DMS53 treated with DMSO at 0.1 percent for 48 hours (cell line): ENCODE measurements at regions not wholly inside any gene's neighbourhood (a gene's known extent, or its start where the extent isn't known, plus 50 kb on each side); places are given as distances from the start of the nearest gene placed in this dataset.

ENCODE experiments used
- DNase-seq: peaks from one replicate; lab custom pipeline; 2025; ENCODE audit not compliant: unreplicated experiment; lab: John Stamatoyannopoulos, UW

DNA sequence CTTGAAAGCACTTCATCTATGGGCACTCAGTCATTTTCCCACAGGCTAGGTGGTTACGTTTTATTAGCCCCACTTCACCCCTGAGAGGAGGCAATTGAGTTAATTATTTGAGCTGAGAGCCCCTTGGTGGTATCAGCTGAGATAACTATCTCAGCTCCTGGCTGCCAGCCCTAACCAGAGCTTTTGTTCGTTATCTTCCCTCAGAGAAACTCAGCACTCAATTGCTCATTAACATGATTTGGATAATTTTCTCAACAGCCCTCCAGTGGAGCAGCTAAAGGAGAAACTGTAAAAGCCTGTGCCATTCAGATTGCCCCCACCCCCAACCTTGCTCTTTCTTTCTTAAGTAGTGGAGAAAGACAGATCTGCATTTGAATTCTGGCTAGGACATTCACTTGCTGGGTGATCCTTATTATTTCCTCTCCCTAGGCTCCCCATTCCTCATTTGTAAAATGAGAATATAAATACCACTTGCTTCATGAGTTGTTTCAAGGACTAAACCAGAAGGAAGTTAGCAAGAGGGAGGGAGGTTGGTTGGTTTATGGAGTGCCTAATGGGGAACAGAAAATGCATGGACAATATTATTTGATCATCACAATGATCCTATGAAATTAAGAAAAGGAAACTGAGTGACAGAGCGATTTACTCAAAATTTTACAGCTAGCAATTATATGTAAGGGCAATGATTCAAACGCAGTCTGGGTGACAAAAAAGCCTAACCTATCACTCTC lies 218.7 kb upstream of the FGGY start:
- no peak for DNase-seq

DNA sequence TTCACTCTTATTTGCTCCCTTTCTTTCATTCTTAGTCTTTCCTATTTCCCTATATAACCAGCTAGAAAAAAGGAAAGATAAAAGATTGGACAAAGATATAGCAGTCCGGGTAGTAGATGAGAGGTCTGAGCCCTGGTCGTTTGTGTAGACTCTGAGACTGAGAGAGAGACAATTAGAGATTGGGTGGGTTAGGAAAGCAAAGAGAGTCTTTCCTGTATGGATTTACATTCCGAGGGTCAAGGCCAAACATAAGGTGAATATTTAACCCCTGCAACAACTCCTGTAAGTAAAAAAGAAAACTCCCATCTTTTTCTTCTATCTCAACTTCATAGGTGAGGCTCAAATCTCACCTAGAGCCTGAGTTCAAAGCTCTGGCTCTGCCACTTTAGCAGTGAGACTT lies 218.0 kb upstream of the FGGY start:
- no peak for DNase-seq

DNA sequence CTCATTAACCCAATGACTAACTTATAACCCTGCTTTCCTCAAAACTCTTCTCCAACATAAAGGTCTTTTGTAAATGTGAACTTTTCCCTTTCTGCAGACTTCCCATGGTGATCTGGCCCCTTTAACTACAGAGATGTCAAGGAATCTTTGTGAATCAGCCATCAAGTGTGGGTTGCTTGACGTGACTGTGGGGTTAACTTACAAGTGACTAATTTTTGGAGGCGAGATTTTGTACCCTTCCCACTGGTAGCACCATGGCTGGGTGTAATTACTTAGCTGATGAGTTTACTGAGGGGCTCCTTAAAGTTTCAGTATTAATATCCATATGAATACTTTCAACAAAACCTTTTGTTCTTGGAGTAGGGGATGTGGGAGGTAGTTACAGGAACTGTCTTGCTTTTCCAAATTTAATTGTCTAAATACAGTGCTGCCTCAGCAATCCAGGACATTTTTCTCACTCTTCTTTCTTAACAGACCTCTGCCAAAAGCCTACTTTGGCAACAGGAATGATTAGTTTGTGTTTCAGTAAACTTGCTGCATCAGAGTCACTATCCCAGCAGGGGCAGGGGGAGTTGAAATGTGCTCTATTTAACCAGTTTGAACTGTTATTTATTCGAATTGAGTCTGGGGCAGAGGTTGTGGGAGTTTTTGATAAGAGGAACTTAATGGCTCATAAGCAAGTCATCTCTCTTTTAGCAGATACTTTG lies 217.3 kb upstream of the FGGY start:
- no peak for DNase-seq

DNA sequence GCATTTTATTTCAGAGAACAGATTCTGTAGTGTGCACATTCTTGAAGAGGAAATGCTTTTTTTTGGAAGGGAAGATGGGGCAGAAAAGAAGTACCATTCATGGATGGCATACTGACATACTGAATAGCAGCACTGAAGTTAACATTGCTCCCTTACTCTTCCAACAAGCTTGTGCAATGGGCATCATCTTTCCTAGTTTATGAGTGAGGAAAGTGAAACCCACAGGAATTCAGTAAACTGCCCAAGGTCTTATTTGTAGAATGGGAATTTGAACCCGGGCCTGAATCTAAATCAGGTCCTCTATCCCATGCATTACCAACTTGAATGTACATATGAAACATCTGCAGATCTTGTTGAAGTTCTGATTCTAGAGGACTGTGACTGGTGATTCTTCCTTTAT lies 215.7 kb upstream of the FGGY start:
- DNase-seq, result no peak

DNA sequence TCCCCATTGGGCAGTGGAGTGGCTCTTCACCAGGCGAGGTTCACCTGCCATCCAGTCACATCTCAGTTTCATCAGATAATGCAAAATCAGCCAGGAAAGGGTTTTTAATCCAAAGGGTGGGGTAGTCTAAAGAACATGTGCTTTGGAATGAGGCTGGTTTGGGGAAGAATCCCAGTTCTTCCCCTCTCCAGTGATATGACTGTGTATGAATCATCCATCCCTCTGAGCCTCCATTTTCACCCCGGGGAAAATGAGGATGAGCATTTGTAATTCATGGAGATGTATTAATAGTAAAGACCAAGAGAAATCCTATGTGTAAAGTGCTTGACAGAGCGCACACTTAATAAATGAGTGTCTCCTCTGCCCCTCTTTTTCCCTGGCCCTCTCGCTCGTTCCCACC lies 215.1 kb upstream of the FGGY start:
- no peak for DNase-seq

DNA sequence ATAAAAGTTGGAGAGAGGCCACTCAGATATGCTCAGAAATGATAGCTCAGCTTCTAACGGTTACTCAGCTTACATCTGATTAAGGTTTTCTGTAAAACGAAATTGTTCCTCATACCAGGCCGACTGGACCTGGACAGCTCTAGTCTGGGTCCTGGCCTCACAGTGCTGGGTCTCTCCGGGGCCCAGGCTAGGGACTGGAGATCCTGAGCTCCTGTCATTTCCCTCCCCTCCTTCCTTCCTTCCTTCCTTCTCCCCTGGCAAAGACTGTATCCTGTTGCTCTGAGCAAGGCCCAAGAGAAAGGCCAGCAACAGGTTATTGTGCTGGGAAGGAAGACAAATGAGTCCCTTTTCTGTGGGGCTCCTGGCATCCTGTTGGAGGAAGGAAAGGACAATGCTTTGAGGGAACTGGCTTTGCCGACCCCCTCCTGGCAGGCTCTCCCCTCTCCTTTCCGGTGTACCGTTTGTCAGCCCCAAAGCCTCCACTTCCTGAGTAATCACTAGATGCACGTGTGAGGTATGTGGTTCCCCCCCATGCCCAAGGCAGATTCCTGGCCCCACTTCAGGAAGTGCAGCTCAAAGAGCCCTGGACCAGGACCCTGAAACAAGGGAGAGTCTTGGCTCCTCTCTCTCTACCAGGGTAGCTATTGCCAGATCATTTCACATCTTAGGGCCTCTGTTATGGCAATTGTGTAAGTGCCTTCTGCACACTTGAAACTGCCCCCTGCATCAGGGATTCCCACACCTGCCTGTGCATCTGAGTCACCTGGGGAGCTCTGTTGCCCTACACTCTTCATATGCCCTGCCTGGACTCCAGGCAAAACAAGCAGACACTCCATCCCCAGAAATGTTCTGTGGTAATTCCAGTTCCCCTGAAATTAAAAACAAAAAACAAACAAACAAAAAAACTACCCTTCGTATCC lies 212.7 kb upstream of the FGGY start:
- no peak for DNase-seq

DNA sequence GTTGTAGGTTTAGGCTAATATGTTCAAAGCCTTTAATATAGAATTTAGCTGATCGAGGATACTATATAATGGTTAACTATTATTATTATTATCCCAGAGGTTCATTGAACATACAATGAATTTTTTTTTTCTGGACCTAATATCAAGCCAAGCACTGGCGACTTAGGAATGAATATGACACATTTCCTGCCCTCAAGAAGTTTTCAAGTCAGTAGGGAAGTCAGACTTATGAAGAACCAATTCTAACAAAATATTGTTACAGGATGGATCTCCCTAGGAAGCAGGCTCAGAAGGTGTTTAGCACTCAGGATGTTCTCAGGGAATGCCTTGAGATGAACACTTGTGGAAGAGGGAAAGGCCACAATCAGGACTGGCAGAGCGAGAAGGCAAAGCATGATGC lies 211.8 kb upstream of the FGGY start:
- DNase-seq, result no peak

DNA sequence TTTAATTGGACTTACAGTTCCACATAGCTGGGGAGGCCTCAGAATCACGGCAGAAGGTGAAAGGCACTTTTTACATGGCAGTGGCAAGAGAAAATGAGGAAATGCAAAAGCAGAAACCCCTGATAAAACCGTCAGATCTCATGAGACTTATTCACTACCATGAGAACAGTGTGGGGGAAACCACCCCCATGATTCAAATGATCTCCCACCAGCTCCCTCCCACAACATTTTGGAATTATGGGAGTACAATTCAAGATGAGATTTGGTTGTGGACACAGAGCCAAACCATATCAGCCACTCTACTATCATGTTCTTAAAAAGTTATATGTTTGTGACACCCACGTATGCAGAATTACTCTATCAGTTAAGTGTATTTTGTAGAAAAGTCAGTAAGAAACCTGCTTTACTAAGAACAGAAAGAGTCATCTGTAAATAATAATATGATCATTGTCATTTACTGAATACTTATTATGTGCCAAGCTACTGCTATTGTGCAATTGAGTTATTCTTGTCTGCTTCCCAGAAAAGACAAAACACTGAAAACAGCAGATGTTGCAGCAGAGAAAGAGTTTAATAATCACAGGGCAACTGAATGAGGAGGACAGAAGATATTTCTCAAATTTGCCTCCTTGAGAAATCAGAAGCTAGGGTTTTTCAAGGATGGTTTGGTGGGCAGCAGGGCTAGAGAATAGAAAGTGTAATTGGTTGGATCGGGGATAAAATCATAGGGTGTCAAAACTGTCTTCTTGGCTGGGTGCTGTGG lies 207.7 kb upstream of the FGGY start:
- DNase-seq, result no peak

DNA sequence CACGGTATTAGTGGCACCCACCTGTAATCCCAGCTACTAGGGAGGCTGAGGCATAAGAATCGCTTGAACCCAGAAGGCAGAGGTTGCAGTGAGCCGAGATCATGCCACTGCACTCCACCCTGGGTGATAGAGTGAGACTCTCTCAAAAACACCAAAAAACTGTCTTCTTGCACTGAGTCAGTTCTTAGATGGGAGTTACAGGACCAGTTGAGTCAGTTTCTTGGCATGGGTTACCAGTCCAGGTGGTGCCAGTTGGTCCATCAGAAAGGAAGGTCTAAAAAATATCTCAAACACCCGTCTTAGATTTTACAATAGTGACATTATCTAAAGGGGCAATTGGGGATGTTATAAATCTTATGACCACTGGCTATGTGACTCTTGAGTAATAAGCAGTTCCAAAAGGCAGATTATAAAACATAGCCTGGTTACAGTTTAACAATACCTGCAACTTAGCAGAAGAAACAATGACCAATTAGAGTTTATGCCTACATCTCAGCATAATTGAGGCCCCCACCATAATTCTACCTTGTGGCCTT lies 206.9 kb upstream of the FGGY start:
- DNase-seq, result no peak

DNA sequence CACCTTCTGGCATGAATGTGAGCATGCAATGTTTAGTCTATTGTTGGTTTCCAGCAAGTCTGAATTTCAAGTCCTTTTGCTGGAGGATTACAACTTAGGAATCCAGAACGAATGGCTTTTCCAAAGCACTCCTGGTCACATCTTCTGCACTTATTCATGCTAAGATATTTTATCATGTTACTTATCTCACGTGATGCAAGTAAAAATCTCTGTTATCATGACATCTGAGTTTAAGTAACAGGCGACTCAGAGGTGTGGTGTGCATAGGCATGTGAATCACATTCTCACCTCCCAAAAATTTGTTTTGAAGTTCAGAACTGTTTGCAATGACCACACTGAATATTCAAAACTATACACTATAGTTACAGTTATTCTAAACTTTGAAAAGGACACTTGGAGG lies 204.8 kb upstream of the FGGY start:
- DNase-seq, result no peak

DNA sequence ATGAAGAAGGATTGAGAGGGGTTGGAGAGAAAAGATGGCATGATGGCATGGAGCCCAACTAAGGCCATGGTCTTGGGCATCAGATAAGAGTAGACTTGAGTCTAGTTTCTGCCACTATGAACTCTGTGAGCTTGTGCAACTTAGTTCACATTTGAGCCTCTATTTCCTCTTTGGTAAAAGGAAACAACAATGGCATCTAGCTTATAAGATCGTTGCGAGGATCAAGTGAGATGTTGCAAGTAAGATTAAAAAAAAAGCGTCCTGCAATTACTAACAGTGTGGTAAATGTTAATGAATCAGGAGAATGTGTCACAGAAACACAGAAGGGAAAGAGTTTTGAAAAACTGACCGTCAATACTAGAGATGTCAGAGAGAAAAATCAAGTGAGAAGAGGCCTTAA lies 202.9 kb upstream of the FGGY start:
- DNase-seq, result no peak

DNA sequence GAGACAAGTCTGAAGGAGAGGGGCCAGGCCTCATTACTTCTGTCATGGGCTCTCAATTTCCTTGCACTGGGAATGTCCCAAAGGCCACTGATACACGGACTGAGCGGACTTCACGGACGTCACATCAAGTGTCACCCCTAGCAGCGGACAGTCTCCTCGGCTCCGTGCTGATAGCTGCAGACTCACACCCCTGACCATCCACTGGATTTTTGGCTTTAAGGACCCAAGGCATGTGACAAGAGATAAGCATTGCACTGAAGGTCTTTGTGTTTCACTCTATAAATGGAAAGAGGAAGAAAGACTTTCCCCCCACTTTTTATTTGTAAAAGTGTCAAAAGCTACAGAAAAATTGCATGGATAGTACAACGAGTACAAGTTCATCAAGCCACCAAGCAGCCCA lies 200.4 kb upstream of the FGGY start:
- no peak for DNase-seq

DNA sequence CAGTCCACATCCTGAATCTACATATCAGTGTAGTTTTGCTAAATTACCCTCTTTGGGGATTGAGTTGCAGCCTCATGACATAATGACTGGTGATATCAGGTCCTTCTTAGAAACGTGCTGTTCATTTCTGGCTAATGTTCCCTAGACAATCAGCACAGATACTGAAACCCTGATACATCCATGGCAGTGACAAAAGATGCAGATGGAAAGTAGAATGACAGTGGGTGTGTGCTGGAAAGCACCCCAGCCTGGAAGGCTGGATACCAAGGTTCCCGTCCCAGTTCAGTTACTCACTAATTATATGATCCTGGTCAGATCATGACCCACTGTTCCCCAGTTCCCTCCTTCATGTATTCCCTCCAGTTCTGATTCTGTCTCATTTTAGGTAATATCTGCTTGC lies 198.2 kb upstream of the FGGY start:
- no peak for DNase-seq

DNA sequence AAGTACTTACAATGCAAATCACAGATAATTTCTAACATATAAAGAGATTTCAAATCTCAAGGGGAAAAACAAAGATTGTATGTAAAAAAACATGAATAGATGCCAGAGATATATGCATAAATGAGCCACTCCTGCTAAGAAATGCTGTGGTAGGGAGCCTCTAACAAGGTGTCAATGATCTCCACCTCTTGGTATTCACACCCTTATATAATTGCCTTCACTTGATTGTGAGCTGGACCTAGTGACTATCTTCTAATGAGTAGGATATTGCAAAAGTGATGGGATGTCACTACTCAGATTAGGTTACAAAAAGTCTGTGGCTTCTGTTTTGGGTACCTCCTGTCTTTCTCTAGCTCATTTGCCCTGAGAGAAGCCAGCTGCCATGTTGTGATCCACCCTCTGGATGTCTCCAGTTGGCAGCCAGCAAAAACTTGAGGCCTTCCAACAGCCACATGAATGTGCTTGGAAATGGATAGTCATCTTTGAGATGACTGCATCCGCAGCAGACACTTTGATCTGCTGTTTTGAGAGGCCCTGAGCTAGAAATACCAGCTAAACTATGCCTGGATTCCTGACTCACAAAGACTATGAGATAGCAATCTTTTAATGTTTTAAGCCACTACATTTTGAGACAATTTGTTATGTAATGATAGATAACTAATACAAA lies 196.1 kb upstream of the FGGY start:
- DNase-seq, result no peak

DNA sequence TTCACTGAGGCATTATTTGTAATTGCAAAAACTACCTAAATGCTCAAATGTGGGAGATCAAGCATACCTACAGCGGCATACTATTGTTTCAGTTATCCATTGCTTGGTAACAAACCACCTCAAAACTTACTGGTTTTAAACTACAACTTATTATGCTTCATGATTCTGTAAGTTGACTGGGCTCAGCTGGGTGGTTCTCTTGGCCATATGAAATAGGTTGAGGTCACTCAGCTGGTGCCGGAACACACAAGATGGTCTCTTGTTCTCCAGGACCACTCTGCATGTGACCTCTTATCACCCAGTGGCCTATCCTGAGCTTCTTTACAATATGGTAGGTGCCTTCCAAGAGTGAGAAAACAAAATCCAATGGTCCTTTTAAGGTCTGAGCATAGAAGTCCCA lies 195.4 kb upstream of the FGGY start:
- DNase-seq, result no peak

DNA sequence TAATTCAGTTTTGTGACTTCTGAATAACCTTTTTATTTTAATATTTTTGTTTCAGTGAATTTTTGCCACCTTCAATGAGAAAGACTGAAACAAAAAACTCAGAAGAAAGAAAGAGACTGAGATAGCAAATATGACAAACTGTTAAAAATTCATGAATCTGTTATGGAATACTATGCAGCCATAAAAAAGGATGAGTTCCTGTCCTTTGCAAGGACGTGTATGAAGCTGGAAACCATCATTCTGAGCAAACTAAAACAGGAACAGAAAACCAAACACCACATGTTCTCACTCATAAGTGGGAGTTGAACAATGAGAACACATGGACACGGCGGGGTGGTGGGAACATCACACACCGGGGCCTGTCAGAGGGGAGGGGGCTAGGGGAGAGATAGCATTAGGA lies 193.4 kb upstream of the FGGY start:
- no peak for DNase-seq

DNA sequence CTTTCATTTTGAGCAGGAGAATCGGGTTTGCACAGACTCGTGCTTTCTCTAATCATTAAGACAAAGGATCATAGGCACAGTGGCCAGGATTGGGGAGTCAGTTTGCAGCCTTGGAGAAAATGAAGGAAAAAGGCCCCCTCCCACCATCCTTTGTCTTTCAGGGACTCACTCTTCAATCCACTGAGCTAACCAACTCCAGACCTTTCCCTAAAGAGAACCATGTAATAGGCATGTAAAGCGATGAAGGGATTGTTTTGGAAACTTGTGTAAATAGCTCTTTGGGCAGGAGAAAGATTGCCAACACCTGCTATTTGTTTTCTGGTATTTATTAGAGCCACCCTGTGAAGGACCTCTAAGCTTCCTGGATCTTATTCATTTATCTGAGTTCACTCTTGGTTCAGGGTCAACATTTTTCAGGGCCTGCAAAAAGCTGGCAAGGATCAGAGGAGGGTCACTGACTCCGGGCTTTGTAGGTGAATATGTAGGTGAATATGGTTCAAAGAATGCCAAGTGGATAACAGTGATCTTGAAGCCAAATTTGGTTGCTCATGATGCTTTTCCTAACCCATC lies 192.6 kb upstream of the FGGY start:
- no peak for DNase-seq

DNA sequence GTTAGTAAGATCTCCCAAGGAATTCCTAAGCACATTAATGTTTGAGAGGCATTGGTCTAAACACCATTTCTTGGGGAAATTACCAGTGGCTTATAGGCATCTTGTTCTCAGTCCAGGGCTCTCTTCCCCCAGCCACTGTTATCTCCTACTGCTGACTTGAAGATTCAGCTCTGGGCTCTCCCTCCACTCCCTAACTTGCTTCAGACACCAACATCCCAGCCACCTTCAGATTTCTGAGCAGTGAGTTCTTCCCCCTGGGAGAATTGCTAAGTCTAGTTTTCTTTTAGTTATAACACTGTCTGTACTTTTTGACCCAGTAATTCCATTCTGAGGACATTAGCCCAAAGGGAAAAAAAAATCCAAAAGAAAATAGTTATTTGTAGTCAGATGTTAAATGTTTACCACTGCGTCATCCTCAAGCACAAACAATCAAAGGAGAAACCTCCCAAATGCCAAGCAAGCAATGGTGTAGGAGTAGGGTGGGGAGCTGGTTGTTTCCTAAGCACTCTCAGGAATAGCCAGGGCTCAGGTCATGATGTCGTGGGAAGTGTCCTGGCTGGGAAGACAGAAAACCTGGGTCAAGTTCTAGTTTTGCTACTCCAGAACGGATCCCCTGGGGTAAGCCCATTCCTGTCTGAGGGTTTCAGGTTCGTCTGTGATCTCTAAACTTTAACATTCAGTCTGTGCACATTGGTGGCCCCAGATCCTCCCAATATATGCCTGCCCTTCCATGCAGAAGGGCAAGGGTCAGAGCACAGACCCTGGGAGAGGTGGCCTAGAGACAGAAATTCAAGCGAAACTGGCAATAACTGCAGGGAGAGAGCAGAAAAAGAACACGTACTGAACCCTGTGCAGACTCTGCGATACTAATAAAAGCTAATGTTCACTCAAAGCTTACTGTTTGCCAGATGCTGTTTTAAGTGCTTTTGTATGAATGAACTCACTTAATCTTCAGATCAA lies 191.1 kb upstream of the FGGY start:
- DNase-seq, result no peak

DNA sequence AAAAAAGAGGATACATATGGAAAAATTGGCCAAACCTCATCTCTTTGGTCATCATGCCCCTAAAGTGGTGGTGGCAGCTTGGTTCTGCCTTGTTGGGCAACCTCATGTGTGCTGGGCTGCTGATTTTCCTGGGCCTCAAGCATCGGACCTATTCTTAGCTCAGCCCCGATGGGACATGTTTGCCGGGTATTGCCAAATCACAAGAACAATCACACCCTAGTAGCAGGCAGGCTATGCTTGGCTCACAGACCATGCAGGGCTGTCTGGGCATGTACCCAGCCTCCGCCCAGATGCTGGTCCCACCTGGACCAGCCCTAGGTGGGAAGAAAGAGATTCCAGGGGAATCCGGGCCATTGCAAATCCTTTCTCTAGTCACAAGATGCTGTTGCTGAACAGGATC lies 189.4 kb upstream of the FGGY start:
- no peak for DNase-seq
